ENCODE measurements at regions not wholly inside any gene's neighbourhood (a gene's known extent, or its start where the extent isn't known, plus 50 kb on each side); places are given as distances from the start of the nearest gene placed in this dataset.
"Not testable (repeated sequence)": the region's sequence is repeated elsewhere in the genome, so short reads cannot be mapped to it uniquely, and the experiment has no call there.

GRCh38 chr21:27872411-27872810 is 905.5 kb upstream of the ADAMTS5 start:
- H3K36me3 Mint-ChIP-seq (ENCODE audit: low read depth); H3K27me3 Mint-ChIP-seq (ENCODE audit: low read depth); H3K4me3 Mint-ChIP-seq (ENCODE audit: low read depth); intact Hi-C loops (cut with micrococcal nuclease); DNase-seq (ENCODE audit: low spot score); H3K27ac Mint-ChIP-seq; H3K4me1 Mint-ChIP-seq (ENCODE audit: low read depth): not testable (repeated sequence)
- peaks cover 24% of the 10 kb centered on the region for H3K9me3 Mint-ChIP-seq

DNA sequence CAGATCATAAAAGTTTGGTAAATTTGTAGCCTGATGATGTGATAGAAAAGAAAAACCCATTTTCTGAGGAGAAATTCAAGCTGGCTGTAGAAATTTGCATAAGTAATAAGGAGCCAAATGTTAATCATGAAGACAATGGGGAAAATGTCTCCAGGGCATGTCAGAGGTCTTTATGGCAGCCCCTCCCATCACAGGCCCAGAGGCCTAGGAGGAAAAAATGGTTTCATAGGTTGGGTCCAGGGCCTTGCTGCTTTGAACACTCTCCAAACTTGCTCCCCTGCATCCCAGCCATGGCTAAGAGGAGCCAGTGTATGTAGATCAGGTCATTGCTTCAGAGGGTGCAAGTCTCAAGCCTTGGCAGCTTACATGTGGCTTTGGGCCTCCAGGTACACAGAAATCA is 903.9 kb upstream of the ADAMTS5 start:
- intact Hi-C loops (cut with micrococcal nuclease); H3K4me3 Mint-ChIP-seq (ENCODE audit: low read depth); H3K4me1 Mint-ChIP-seq (ENCODE audit: low read depth); H3K27me3 Mint-ChIP-seq (ENCODE audit: low read depth); H3K36me3 Mint-ChIP-seq (ENCODE audit: low read depth); DNase-seq (ENCODE audit: low spot score); H3K27ac Mint-ChIP-seq: not testable (repeated sequence)
- peaks cover 31% of the 10 kb centered on the region for H3K9me3 Mint-ChIP-seq

GRCh38 chr21:27860314-27860955 is 893.5 kb upstream of the ADAMTS5 start:
- H3K27ac Mint-ChIP-seq; H3K4me3 Mint-ChIP-seq (ENCODE audit: low read depth); DNase-seq (ENCODE audit: low spot score); H3K9me3 Mint-ChIP-seq; intact Hi-C loops (cut with micrococcal nuclease); H3K27me3 Mint-ChIP-seq (ENCODE audit: low read depth); H3K4me1 Mint-ChIP-seq (ENCODE audit: low read depth); H3K36me3 Mint-ChIP-seq (ENCODE audit: low read depth): not testable (repeated sequence)

- H3K9me3 Mint-ChIP-seq; H3K27me3 Mint-ChIP-seq (ENCODE audit: low read depth); H3K27ac Mint-ChIP-seq; H3K36me3 Mint-ChIP-seq (ENCODE audit: low read depth); H3K4me3 Mint-ChIP-seq (ENCODE audit: low read depth); DNase-seq (ENCODE audit: low spot score); H3K4me1 Mint-ChIP-seq (ENCODE audit: low read depth); intact Hi-C loops (cut with micrococcal nuclease): not testable (repeated sequence)
Observed at GRCh38 chr21:27858053-27858825, 891.4 kb upstream of the ADAMTS5 start.

DNA sequence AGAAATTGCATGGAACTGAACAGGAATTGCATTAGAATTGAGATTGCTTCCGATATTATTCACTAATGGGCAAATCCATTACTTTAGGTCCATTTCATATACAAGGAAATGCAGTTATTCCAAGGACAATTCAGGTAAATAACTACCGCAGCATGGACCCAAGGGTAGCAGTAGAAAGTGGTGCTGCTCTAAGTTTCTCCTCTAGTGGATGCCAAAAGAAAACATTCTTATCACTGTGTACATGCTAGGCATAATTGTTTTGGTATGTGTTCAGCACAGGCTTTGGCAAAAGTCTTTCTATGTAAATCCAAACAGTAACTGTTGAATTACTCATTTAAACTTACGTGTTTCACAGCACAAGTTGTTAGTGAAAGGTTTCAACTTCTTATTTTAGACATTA is 890.1 kb upstream of the ADAMTS5 start:
- DNase-seq (ENCODE audit: low spot score); H3K36me3 Mint-ChIP-seq (ENCODE audit: low read depth); H3K4me3 Mint-ChIP-seq (ENCODE audit: low read depth); H3K27me3 Mint-ChIP-seq (ENCODE audit: low read depth); H3K27ac Mint-ChIP-seq; intact Hi-C loops (cut with micrococcal nuclease); H3K4me1 Mint-ChIP-seq (ENCODE audit: low read depth): not testable (repeated sequence)
- H3K9me3 Mint-ChIP-seq = peaks cover 11% of the 10 kb centered on the region

DNA sequence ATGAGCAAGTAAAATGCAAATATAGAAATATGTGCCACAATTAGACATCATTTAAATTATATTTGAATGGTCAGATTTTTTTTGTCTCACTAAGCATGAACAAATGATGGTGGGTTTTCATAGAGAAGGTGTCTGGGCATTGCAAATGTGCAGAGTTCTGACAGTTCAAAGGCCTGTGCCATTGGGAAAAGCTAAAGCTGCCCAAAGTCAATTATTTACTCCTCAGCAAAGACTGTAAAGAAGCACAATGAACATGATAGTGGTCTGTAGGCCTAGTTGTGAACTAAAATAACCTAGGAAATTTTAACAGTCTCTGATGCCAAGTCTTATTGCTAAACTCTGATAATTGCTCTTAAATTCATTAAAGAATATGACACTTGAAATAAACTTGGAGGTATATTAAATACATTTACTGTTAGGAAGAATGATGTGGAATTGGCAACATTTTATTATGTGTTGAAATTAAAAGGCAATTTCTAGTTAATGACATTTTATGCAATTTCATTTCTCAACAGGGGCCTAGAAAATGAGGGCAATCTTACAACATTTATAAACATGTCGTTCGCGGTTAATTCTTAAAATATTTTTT is 874.3 kb upstream of the ADAMTS5 start:
- no peak for DNase-seq (ENCODE audit: low spot score)
- no peaks in the 10 kb centered on the region for H3K36me3 Mint-ChIP-seq (ENCODE audit: low read depth)
- intact Hi-C loops (cut with micrococcal nuclease) = no loop called here
- no peaks in the 10 kb centered on the region for H3K4me1 Mint-ChIP-seq (ENCODE audit: low read depth)
- no peaks in the 10 kb centered on the region for H3K27me3 Mint-ChIP-seq (ENCODE audit: low read depth)
- H3K4me3 Mint-ChIP-seq (ENCODE audit: low read depth) = no peak overlapping the region
- no peak overlapping the region for H3K27ac Mint-ChIP-seq
- peaks cover 14% of the 10 kb centered on the region for H3K9me3 Mint-ChIP-seq

- no peak for DNase-seq (ENCODE audit: low spot score)
- H3K27ac Mint-ChIP-seq = no peak overlapping the region
- peaks cover 7% of the 10 kb centered on the region for H3K9me3 Mint-ChIP-seq
- no peaks in the 10 kb centered on the region for H3K27me3 Mint-ChIP-seq (ENCODE audit: low read depth)
- no peaks in the 10 kb centered on the region for H3K4me1 Mint-ChIP-seq (ENCODE audit: low read depth)
- H3K4me3 Mint-ChIP-seq (ENCODE audit: low read depth) = no peak overlapping the region
- intact Hi-C loops (cut with micrococcal nuclease) = no loop called here
- H3K36me3 Mint-ChIP-seq (ENCODE audit: low read depth) = no peaks in the 10 kb centered on the region
Observed at GRCh38 chr21:27840262-27840661, 873.4 kb upstream of the ADAMTS5 start.

DNA sequence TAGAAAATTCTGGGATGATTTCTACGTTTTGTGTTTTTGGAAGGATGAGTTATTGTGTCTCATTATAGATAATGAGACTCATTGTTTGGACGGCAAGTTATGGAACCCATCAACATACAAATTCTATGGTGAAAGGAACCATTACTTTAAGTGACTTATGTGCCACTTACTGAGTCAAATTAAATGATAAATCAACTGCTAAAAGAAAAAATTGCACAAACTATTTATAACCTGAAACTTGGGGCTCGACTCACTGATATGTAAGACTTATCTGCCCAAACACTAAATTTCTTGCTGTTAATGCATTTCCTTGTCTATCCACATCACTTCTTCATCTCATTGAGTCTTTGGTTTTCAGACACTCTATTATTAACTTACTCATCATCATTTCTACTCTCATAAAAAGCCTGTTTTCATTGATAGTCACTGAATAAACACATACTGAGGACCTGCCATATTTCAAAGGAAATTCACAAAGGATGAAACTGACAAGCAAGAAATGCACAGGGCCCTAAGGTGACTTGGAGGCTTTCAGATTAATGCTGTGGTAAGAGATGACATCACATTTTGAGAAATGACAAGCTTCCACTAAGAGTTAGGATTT is 872.7 kb upstream of the ADAMTS5 start:
- H3K27ac Mint-ChIP-seq = no peak overlapping the region
- no peaks in the 10 kb centered on the region for H3K27me3 Mint-ChIP-seq (ENCODE audit: low read depth)
- DNase-seq (ENCODE audit: low spot score) = no peak
- no peak overlapping the region for H3K4me3 Mint-ChIP-seq (ENCODE audit: low read depth)
- peaks cover 7% of the 10 kb centered on the region for H3K9me3 Mint-ChIP-seq
- H3K36me3 Mint-ChIP-seq (ENCODE audit: low read depth) = no peaks in the 10 kb centered on the region
- H3K4me1 Mint-ChIP-seq (ENCODE audit: low read depth) = no peaks in the 10 kb centered on the region
- intact Hi-C loops (cut with micrococcal nuclease) = no loop called here

GRCh38 chr21:27838573-27838972 is 871.7 kb upstream of the ADAMTS5 start:
- intact Hi-C loops (cut with micrococcal nuclease) = no loop called here
- H3K36me3 Mint-ChIP-seq (ENCODE audit: low read depth) = no peaks in the 10 kb centered on the region
- H3K4me3 Mint-ChIP-seq (ENCODE audit: low read depth) = no peak overlapping the region
- no peak for DNase-seq (ENCODE audit: low spot score)
- H3K4me1 Mint-ChIP-seq (ENCODE audit: low read depth) = no peaks in the 10 kb centered on the region
- peaks cover 11% of the 10 kb centered on the region for H3K9me3 Mint-ChIP-seq
- H3K27me3 Mint-ChIP-seq (ENCODE audit: low read depth) = no peaks in the 10 kb centered on the region
- no peak overlapping the region for H3K27ac Mint-ChIP-seq

DNA sequence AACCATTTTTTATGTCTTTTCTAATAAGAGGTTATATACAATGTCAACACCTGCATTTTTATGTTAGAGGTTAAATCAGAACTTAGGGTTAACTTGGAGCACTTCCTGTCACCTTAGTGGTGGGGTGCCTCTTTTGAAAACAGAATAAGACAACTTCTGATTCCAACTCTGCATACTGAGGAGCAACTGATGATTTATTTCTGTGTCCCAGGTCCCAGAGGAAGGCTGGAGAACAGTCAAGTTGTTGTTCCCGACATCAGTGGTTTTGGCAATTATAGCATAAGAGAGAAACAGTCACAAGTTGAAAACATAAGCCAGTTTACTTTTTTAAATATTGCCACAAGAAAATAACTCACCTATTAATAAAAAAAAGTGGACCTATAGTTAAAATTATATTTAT is 871.0 kb upstream of the ADAMTS5 start:
- H3K27ac Mint-ChIP-seq = no peak overlapping the region
- H3K9me3 Mint-ChIP-seq = peaks cover 8% of the 10 kb centered on the region
- DNase-seq (ENCODE audit: low spot score) = no peak
- no peaks in the 10 kb centered on the region for H3K36me3 Mint-ChIP-seq (ENCODE audit: low read depth)
- intact Hi-C loops (cut with micrococcal nuclease) = no loop called here
- H3K27me3 Mint-ChIP-seq (ENCODE audit: low read depth) = no peaks in the 10 kb centered on the region
- H3K4me1 Mint-ChIP-seq (ENCODE audit: low read depth) = no peaks in the 10 kb centered on the region
- H3K4me3 Mint-ChIP-seq (ENCODE audit: low read depth) = no peak overlapping the region

DNA sequence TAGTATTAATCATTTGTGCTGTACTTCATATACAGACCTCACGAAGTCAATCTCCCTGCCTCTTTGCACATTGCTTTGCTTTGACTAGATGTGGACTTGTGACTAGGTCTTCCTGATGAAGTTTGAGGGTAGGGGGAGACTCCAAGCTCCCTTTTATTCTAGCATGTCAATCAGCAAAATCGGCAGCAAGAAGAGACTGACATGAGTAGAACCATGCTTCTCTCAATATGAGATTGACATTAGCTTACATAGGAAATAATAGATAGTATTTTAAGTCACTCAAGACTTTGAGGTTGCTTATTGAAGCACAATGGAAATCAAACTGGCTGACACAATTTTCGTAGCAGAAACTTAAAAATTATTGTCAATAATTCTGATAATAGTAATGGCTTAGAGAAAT is 866.4 kb upstream of the ADAMTS5 start:
- DNase-seq (ENCODE audit: low spot score) = no peak
- H3K27ac Mint-ChIP-seq = no peak overlapping the region
- no peaks in the 10 kb centered on the region for H3K36me3 Mint-ChIP-seq (ENCODE audit: low read depth)
- H3K27me3 Mint-ChIP-seq (ENCODE audit: low read depth) = no peaks in the 10 kb centered on the region
- peaks cover 20% of the 10 kb centered on the region for H3K9me3 Mint-ChIP-seq
- no peaks in the 10 kb centered on the region for H3K4me1 Mint-ChIP-seq (ENCODE audit: low read depth)
- no peak overlapping the region for H3K4me3 Mint-ChIP-seq (ENCODE audit: low read depth)
- intact Hi-C loops (cut with micrococcal nuclease) = no loop called here

GRCh38 chr21:27831816-27832569 is 865.1 kb upstream of the ADAMTS5 start:
- intact Hi-C loops (cut with micrococcal nuclease) = no loop called here
- Mint-ChIP-seq H3K36me3 (ENCODE audit: low read depth) (no peaks in the 10 kb centered on the region), H3K4me3 (ENCODE audit: low read depth) (no peak overlapping the region)

More at GRCh38 chr21:27831816-27832569, 865.1 kb upstream of the ADAMTS5 start:
- Mint-ChIP-seq H3K27me3 (ENCODE audit: low read depth) (no peaks in the 10 kb centered on the region), H3K4me1 (ENCODE audit: low read depth) (no peaks in the 10 kb centered on the region), H3K9me3 (peaks cover 27% of the 10 kb centered on the region), H3K27ac (no peak overlapping the region)
- DNase-seq (ENCODE audit: low spot score) = no peak
